Neural cell (in vitro differentiated cells): ENCODE measurements at regions not wholly inside any gene's neighbourhood (a gene's known extent, or its start where the extent isn't known, plus 50 kb on each side); places are given as distances from the start of the nearest gene placed in this dataset.

Experiments
- H2AFZ ChIP-seq: fragments of 200-600, 300-800 bp; sonication (generic), shearing (Covaris generic); 2 replicates; pipeline ENCODE4 v1.6.0; 2014; ENCODE audit warnings: low read depth, mild to moderate bottlenecking, antibody characterized with exemption, low read length, moderate library complexity
- H3F3A ChIP-seq: fragments of 200-600 bp; shearing (Covaris generic); 2 replicates; pipeline ENCODE4 v1.6.1; 2016; ENCODE audit warnings: mild to moderate bottlenecking, moderate library complexity, mixed read lengths, antibody characterized with exemption, low read length; ENCODE audit not compliant: insufficient read depth, poor library complexity, severe bottlenecking
- H3K27ac ChIP-seq: fragments of 200-600, 300-800 bp; sonication (generic), shearing (Covaris generic); 2 replicates; pipeline ENCODE4 v1.5.1; 2014; ENCODE audit warnings: mild to moderate bottlenecking, low read length, moderate library complexity
- H3K27me3 ChIP-seq: fragments of 300-800, 200-600 bp; sonication (generic), shearing (Covaris generic); 2 replicates; pipeline ENCODE4 v1.6.0; 2014; ENCODE audit warnings: mild to moderate bottlenecking, low read depth, low read length, moderate library complexity; ENCODE audit not compliant: insufficient read depth
- H3K36me3 ChIP-seq: fragments of 300-800, 200-600 bp; sonication (generic), shearing (Covaris generic); 2 replicates; pipeline ENCODE4 v1.5.1; 2014; ENCODE audit warnings: mild to moderate bottlenecking, antibody characterized with exemption, low read length, moderate library complexity; ENCODE audit not compliant: insufficient read depth
- H3K4me2 ChIP-seq: fragments of 300-800, 200-600 bp; sonication (generic), shearing (Covaris generic); 2 replicates; pipeline ENCODE4 v1.6.0; 2014; ENCODE audit warnings: mild to moderate bottlenecking, low read length
- H3K4me3 ChIP-seq: fragments of 300-800, 200-600 bp; sonication (generic), shearing (Covaris generic); 2 replicates; pipeline ENCODE4 v1.5.1; 2014; ENCODE audit warnings: mild to moderate bottlenecking, low read length, moderate library complexity
- H3K79me2 ChIP-seq: fragments of 200-600 bp; shearing (Covaris generic); replicated peaks from 2 replicates; pipeline ENCODE4 v1.6.0; 2014; ENCODE audit warnings: mild to moderate bottlenecking, low read length, moderate library complexity; ENCODE audit not compliant: insufficient read depth
- H3K9ac ChIP-seq: fragments of 300-800, 200-600 bp; sonication (generic), shearing (Covaris generic); 2 replicates; pipeline ENCODE4 v1.6.1; 2016; ENCODE audit warnings: mild to moderate bottlenecking, low read length, mixed read lengths
- H3K9me2 ChIP-seq: fragments of 200-600 bp; shearing (Covaris generic); 2 replicates; pipeline ENCODE4 v1.6.1; 2016; ENCODE audit warnings: mild to moderate bottlenecking, low read length, mixed read lengths; ENCODE audit not compliant: insufficient read depth
- H3K9me3 ChIP-seq: fragments of 200-600, 300-800 bp; sonication (generic), shearing (Covaris generic); 2 replicates; pipeline ENCODE4 v1.6.1; 2016; ENCODE audit warnings: mild to moderate bottlenecking, mixed run types, low read length, moderate library complexity, mixed read lengths
- H4K20me1 ChIP-seq: fragments of 200-600 bp; shearing (Covaris generic); 2 replicates; pipeline ENCODE4 v1.6.1; 2016; ENCODE audit warnings: mild to moderate bottlenecking, mixed run types; ENCODE audit not compliant: insufficient read depth
- EP300 ChIP-seq: fragments of 450-650 bp; conservative IDR thresholded peaks from 2 replicates; pipeline ENCODE4 v1.6.1; 2014; ENCODE audit warnings: antibody characterized with exemption, mild to moderate bottlenecking, moderate library complexity; ENCODE audit not compliant: poor library complexity, severe bottlenecking
- EZH2 ChIP-seq: fragments of 200-600, 300-800 bp; shearing (Covaris generic), sonication (generic); IDR thresholded peaks from 2 replicates; pipeline ENCODE4 v1.6.1; 2014; ENCODE audit warnings: antibody characterized with exemption, low read length, borderline replicate concordance, mild to moderate bottlenecking; ENCODE audit not compliant: insufficient read depth, poor library complexity, severe bottlenecking
- MXI1 ChIP-seq: fragments of 450-650 bp; conservative IDR thresholded peaks from 2 replicates; pipeline ENCODE4 v1.6.1; 2014; ENCODE audit warnings: antibody characterized with exemption, mild to moderate bottlenecking; ENCODE audit not compliant: poor library complexity, severe bottlenecking
- POLR2AphosphoS5 ChIP-seq: IDR thresholded peaks from 2 replicates; pipeline ENCODE4 v1.6.1; 2012
- RAD21 ChIP-seq: fragments of 450-650 bp; conservative IDR thresholded peaks from 2 replicates; pipeline ENCODE4 v1.6.1; 2014; ENCODE audit warnings: antibody characterized with exemption, mild to moderate bottlenecking, moderate library complexity
- SMC3 ChIP-seq: fragments of 450-650 bp; conservative IDR thresholded peaks from 2 replicates; pipeline ENCODE4 v1.6.1; 2014; ENCODE audit warnings: antibody characterized with exemption, mild to moderate bottlenecking, moderate library complexity; ENCODE audit not compliant: poor library complexity
- TAF1 ChIP-seq: IDR thresholded peaks from 2 replicates; pipeline ENCODE4 v1.6.1; 2012; ENCODE audit warnings: low read depth
- TF ChIP-seq, protein P1 (sequence below): IDR thresholded peaks from 2 replicates; pipeline ENCODE4 v1.6.1; 2012; ENCODE audit warnings: borderline replicate concordance
- TF ChIP-seq, protein P2 (sequence below): fragments of 450-650 bp; IDR thresholded peaks from 2 replicates; pipeline ENCODE4 v1.5.1; 2014; ENCODE audit warnings: antibody characterized with exemption, mild to moderate bottlenecking, moderate library complexity; ENCODE audit not compliant: poor library complexity, severe bottlenecking

- no peaks in the 10 kb centered on the region for H3K27me3 ChIP-seq
- H3K9ac ChIP-seq: no peak overlapping the region
- H2AFZ ChIP-seq: no peak overlapping the region
- H3K4me2 ChIP-seq: no peak overlapping the region
- H3K9me2 ChIP-seq: no peaks in the 10 kb centered on the region
- H3K4me3 ChIP-seq: no peak overlapping the region
- H3K9me3 ChIP-seq: no peaks in the 10 kb centered on the region
- H3F3A ChIP-seq: no peaks in the 10 kb centered on the region
- no peaks in the 10 kb centered on the region for H3K79me2 ChIP-seq
- no peaks in the 10 kb centered on the region for H3K36me3 ChIP-seq
- TF ChIP-seq MXI1 (no peak), TAF1 (no peak), POLR2AphosphoS5 (no peak), EP300 (no peak), EZH2 (no peak), RAD21 (no peak), SMC3 (no peak)
- TF ChIP-seq, protein P1, sequence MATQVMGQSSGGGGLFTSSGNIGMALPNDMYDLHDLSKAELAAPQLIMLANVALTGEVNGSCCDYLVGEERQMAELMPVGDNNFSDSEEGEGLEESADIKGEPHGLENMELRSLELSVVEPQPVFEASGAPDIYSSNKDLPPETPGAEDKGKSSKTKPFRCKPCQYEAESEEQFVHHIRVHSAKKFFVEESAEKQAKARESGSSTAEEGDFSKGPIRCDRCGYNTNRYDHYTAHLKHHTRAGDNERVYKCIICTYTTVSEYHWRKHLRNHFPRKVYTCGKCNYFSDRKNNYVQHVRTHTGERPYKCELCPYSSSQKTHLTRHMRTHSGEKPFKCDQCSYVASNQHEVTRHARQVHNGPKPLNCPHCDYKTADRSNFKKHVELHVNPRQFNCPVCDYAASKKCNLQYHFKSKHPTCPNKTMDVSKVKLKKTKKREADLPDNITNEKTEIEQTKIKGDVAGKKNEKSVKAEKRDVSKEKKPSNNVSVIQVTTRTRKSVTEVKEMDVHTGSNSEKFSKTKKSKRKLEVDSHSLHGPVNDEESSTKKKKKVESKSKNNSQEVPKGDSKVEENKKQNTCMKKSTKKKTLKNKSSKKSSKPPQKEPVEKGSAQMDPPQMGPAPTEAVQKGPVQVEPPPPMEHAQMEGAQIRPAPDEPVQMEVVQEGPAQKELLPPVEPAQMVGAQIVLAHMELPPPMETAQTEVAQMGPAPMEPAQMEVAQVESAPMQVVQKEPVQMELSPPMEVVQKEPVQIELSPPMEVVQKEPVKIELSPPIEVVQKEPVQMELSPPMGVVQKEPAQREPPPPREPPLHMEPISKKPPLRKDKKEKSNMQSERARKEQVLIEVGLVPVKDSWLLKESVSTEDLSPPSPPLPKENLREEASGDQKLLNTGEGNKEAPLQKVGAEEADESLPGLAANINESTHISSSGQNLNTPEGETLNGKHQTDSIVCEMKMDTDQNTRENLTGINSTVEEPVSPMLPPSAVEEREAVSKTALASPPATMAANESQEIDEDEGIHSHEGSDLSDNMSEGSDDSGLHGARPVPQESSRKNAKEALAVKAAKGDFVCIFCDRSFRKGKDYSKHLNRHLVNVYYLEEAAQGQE: no peak
- no peak overlapping the region for H3K27ac ChIP-seq
- H4K20me1 ChIP-seq: no peaks in the 10 kb centered on the region
Observed at GRCh38 chr21:20728691-20729090, 269.5 kb upstream of the NCAM2 start.

GRCh38 chr21:20729376-20729775 lies 268.8 kb upstream of the NCAM2 start:
- Histone ChIP-seq H3K9me3 (no peaks in the 10 kb centered on the region), H4K20me1 (no peaks in the 10 kb centered on the region), H3K4me2 (no peak overlapping the region), H3K9ac (no peak overlapping the region), H3F3A (no peaks in the 10 kb centered on the region), H3K4me3 (no peak overlapping the region), H3K79me2 (no peaks in the 10 kb centered on the region), H3K36me3 (no peaks in the 10 kb centered on the region), H3K9me2 (no peaks in the 10 kb centered on the region), H3K27me3 (no peaks in the 10 kb centered on the region), H3K27ac (no peak overlapping the region), H2AFZ (no peak overlapping the region)
- TF ChIP-seq, protein P2, sequence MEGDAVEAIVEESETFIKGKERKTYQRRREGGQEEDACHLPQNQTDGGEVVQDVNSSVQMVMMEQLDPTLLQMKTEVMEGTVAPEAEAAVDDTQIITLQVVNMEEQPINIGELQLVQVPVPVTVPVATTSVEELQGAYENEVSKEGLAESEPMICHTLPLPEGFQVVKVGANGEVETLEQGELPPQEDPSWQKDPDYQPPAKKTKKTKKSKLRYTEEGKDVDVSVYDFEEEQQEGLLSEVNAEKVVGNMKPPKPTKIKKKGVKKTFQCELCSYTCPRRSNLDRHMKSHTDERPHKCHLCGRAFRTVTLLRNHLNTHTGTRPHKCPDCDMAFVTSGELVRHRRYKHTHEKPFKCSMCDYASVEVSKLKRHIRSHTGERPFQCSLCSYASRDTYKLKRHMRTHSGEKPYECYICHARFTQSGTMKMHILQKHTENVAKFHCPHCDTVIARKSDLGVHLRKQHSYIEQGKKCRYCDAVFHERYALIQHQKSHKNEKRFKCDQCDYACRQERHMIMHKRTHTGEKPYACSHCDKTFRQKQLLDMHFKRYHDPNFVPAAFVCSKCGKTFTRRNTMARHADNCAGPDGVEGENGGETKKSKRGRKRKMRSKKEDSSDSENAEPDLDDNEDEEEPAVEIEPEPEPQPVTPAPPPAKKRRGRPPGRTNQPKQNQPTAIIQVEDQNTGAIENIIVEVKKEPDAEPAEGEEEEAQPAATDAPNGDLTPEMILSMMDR: no peak
- TF ChIP-seq SMC3 (no peak), RAD21 (no peak), EP300 (no peak), POLR2AphosphoS5 (no peak), EZH2 (no peak), TAF1 (no peak), MXI1 (no peak)
- TF ChIP-seq, protein P1: no peak
